IPS-NIHi7 (cell line): ENCODE measurements at regions not wholly inside any gene's neighbourhood (a gene's known extent, or its start where the extent isn't known, plus 50 kb on each side); places are given as distances from the start of the nearest gene placed in this dataset.
"Not testable (repeated sequence)": the region's sequence is repeated elsewhere in the genome, so short reads cannot be mapped to it uniquely, and the experiment has no call there.

Experiments
- DNase-seq: peaks from one replicate; pipeline ENCODE4 v3.0.0; 2012; ENCODE audit warnings: mixed read lengths; ENCODE audit errors: extremely low spot score

- not testable (repeated sequence) for DNase-seq
These were observed 321.6 kb downstream of the SH2D4B start for GRCh38 chr10:80859279-80859678.

GRCh38 chr10:80860719-80861118, 323.0 kb downstream of the SH2D4B start:
- no peak for DNase-seq

- DNase-seq: no peak
These were observed 324.2 kb downstream of the SH2D4B start for GRCh38 chr10:80861882-80862281.

- DNase-seq: no peak
These were observed 332.6 kb downstream of the SH2D4B start for GRCh38 chr10:80870282-80870681.

GRCh38 chr10:80871083-80871482, 333.4 kb downstream of the SH2D4B start:
- no peak for DNase-seq

- DNase-seq: no peak
These were observed 340.6 kb downstream of the SH2D4B start for GRCh38 chr10:80878330-80878729.

- DNase-seq: no peak
These were observed 352.4 kb downstream of the SH2D4B start for GRCh38 chr10:80890146-80890545.

GRCh38 chr10:80893256-80893655, 355.6 kb downstream of the SH2D4B start:
- no peak for DNase-seq

- DNase-seq: peak; percentile 42
These were observed 356.6 kb downstream of the SH2D4B start for GRCh38 chr10:80894311-80894791.

- DNase-seq: peak; percentile 34
These were observed 357.2 kb downstream of the SH2D4B start for GRCh38 chr10:80894797-80895467.

GRCh38 chr10:80896076-80896475, 358.4 kb downstream of the SH2D4B start:
- no peak for DNase-seq

GRCh38 chr10:80896959-80897358, 359.3 kb downstream of the SH2D4B start:
- no peak for DNase-seq

GRCh38 chr10:80900661-80901060, 363.0 kb downstream of the SH2D4B start:
- DNase-seq: no peak

- no peak for DNase-seq
These were observed 370.9 kb downstream of the SH2D4B start for GRCh38 chr10:80908611-80909010.

- no peak for DNase-seq
These were observed 371.6 kb downstream of the SH2D4B start for GRCh38 chr10:80909254-80909653.

- DNase-seq: no peak
These were observed 379.9 kb downstream of the SH2D4B start for GRCh38 chr10:80917636-80918035.

GRCh38 chr10:80921032-80921431, 383.3 kb downstream of the SH2D4B start:
- no peak for DNase-seq

GRCh38 chr10:80924063-80924952, 386.6 kb downstream of the SH2D4B start:
- DNase-seq: peak; percentile 41

GRCh38 chr10:80927419-80928078, 389.8 kb downstream of the SH2D4B start:
- DNase-seq: no peak

GRCh38 chr10:80938903-80939302, 401.2 kb downstream of the SH2D4B start:
- DNase-seq: no peak

- DNase-seq: peak; percentile 69
These were observed 407.7 kb downstream of the SH2D4B start for GRCh38 chr10:80945264-80945880.

- DNase-seq: no peak
These were observed 408.4 kb downstream of the SH2D4B start for GRCh38 chr10:80946073-80946472.
